GM19238 (cell line): ENCODE measurements at regions not wholly inside any gene's neighbourhood (a gene's known extent, or its start where the extent isn't known, plus 50 kb on each side); places are given as distances from the start of the nearest gene placed in this dataset.

Experiments
- DNase-seq: peaks from one replicate; pipeline ENCODE4 v3.0.0; 2011; ENCODE audit warnings: low spot score; ENCODE audit not compliant: insufficient read length

DNA sequence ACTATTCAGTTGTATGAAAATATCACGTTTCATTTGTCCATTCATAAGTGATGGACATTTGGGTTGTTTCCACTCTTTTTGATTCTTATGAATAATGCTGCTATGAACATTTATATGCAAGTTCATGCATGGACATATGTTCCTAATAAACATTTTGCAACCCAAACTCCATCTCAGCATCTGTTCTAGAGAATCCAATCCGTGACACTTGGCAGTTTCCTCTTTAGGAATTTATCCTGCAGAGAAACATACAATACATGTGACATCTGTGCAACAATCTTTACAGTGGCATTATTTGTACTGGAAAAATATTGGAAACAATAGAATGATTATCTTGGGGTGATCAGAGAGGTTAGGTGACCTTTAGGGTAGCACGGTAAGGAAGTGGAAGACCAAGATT lies 290.8 kb upstream of the SRRM4 start:
- no peak for DNase-seq

DNA sequence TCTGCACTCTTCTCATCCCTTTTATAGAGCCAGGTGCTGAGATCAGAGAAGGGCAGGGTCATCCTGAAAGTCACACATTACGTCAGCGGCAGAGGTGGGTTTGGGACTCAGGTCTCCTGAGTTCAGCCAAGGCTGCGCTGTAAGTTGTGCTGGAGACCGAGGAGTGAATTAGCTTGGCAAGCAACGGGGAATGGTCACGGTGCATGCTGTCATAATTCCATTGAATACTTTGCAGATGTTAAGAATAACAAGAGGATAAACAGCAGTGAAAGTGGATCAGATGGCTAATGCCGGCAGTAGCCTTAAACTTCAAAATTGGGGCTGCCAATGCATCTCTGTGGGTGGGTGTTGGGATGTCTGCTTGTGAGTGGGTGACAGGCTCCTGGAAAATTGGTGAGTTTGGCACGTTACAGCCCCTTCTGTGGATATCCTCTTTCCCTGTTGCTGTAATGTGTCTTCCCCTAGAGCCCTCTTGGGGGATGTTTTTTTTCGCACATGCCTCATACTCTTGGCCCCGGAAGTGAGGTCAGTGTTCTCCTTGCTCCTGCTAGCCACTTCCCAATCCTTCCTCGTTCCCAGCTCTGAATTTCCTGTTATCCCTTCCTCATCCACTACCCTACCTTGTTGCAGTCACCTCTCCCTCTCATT lies 287.1 kb upstream of the SRRM4 start:
- no peak for DNase-seq

DNA sequence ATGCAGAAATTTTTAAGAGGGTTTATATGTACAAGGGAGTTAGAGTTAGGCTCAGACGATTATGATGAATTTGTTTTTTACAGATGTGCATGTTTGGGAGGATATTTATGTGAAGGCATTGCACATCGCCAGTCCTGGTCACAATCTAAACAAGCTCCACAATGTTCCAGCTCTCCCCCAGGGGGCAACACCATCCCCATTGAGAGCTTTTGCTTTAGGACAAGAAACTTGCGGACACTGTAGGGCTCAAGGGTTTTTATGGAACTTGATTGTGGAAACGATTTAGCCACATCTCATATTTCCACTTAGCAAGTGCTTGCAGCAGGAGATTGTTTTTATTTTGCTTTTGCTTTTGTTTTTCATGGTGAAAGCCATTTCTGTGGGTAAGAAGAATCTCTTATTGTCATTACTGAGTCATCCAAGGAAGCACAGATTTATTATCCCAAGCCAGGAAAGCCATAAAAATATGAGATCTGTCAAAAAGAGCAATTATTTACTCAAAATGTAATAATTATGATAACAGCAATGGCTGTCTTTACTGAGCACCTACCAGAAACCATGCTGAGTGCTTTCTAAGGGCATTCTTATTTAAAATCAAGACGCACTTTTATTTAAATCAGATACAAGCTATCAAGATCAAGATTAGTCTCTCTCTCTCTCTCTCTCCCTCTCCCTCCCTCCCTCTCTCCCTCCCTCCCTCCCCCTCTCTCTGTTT lies 276.7 kb upstream of the SRRM4 start:
- DNase-seq = no peak

DNA sequence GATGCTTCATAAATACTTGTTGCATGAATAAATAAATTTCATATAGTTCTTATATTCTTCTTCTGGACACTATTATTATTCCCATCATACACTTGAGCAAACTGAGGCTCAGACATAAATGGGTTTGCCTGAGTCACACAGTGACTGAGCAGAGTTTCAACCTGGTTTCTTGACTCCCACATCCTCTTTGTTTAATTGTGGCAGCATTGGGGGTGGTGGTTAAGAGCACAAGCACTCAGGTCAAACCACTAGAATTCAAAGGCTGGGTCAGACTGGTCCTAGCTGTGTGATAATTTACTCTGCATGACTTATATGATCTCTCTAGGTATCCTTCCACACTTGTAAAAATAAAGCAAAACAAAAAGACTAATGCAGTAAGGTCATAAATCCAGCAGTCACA lies 274.9 kb upstream of the SRRM4 start:
- DNase-seq = no peak

- no peak for DNase-seq
These were observed 271.4 kb upstream of the SRRM4 start for GRCh38 chr12:118709946-118710345.

GRCh38 chr12:118711185-118711584 lies 270.2 kb upstream of the SRRM4 start:
- no peak for DNase-seq

DNA sequence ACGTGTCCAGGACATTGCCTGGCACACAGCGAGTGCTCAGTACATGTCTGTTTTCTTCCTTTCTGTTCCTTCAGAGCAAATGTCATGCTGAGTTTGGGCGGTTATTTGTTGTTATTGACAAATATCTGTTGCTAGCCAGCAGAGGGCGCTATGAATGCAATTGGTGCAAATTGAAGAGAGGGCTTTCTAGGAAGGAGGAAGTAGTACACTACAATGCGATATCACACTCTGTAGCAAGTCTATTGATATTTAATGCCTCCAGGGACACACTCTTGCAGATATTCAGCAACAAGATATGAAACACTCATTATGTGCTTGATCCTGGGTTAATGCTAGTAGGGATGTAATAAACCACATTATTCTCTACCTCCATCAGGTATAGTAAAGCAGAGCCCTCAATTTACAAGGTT lies 267.3 kb upstream of the SRRM4 start:
- DNase-seq = peak; percentile 29

DNA sequence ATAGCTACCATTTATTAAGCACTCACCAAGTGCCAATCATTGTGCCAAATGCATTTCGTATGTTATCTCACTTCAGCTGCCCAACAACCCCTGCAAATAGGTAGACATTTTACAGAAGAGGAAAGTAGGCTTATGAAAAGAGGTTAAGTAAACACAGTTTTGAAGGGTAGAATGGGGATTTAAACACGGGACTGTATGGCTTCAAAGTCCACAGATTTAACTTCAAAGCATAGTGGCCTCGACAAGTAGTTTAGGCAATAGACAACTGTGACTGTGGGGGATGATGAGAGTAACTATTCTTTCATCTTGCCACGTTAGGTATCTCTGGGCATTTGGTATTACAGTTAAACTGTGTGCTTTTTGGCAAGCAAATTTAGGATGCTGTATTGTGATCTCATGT lies 266.8 kb upstream of the SRRM4 start:
- no peak for DNase-seq

DNA sequence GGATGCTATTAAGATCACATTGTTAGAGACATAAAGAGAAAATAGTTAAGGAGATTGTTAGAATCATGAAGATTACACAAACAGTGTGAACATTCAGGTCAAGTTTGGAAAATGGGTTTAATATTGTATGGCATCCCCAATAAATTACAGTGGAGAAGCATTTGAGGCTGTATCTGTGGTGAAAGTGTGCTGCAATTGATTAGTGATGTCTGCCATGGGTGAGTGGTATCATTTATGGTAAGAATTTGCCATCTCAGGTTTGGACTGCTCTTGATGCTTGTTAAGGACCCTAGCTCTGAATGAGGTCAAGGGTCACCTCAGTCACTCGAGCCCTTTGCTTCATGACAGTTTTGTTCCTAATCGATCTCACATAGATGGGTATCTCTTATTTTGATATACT lies 265.7 kb upstream of the SRRM4 start:
- DNase-seq = no peak

DNA sequence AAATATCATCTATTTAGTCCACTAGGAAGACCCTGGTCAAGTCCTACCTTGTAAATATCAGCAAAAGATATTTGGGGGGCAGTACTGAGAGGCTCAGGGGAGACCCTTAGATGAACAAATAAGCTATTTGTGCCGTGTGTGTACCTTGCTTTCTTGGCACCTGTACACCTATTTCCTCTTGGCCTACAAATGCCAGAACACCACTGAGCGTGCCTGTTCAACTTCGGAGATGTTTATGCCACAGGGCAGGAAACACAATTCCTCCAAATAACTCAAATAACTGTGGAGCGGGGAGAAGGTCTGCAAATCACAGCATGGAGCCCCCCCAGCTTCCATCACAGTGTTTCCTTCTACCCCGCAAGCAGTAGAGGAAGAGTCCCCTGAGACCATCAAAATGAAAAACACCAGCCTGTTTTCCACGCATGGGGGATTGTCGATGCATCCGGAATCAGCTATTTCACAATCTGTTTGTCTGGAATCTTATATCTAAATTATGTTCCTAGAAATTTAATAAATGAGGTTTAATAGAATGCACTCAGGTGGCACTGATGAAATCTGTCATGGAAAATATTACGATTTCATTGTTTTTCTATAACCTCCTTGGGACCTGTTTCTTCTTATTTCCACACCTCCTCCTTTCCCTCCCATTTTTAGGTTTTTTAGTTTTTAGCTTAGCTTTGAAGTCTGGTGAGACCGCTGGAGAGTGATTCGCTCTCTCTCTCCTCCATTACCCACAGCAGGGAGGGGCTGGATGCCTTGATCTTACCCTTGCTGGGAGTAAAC lies 254.0 kb upstream of the SRRM4 start:
- no peak for DNase-seq

- DNase-seq = no peak
These were observed 253.4 kb upstream of the SRRM4 start for GRCh38 chr12:118727979-118728366.

DNA sequence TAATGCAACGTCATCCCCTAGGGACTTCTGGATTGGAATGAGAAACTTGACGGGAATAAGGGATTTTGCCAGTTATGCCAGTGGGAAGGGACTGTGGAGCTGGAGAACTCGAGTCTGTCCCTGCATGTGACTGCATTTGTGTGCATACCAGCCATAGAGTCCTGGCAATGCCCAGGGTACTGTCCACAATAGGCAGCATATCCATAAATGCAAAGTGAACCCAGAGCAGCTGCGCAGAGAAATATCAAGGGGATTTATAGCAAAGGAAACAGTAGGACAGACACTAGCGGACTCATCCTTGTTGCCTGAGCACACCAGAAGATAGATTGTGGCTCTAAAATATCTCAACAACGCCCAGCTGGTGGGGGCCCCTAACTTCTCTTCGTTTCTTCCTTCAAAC lies 247.1 kb upstream of the SRRM4 start:
- no peak for DNase-seq

DNA sequence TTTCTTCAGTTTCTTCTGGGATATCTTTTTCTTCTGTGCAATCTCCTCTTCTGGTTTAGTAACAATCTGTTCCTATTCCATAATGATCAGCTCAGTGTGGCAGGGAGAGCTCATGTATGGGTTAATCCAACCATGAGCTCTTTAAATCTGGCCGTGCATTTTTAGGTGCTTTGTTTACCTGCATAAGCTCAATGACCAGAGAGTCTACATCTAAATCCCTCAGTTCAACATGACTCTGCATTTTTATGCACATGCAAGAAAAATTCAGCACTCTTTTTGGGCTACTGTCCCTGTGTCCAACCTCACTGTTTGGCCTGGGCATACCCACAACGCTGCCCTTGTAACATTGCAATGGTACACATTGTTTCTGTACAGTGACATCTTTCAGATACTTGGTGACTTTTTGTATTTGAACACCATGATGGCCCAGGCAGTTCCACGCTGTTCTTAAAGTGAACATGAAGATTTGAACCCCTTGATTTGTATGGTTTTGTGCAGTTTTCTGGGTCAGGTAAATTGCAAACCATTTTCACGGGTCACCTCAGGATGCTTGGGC lies 243.3 kb upstream of the SRRM4 start:
- DNase-seq = no peak

DNA sequence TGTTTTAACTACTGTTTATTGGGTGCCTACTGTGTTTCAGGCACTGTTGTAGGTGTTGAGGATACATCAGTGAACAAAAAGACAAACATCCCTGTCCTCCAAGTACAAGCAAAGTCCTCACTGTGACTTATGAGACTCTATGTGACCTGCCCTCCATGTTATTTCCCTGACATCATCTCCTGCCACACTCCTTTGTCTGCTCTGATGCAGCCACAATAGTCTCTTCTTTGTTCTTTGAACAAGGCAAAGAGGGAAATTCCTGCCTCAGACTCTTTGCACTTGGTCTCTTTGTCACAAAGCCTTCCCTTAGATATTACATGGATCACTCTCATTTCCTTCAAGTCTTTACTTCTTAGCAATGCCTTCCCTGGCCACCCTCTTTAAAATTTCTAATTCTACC lies 240.1 kb upstream of the SRRM4 start:
- DNase-seq = no peak

GRCh38 chr12:118742431-118742830 lies 238.9 kb upstream of the SRRM4 start:
- DNase-seq = no peak

- no peak for DNase-seq
These were observed 237.2 kb upstream of the SRRM4 start for GRCh38 chr12:118743896-118744700.

DNA sequence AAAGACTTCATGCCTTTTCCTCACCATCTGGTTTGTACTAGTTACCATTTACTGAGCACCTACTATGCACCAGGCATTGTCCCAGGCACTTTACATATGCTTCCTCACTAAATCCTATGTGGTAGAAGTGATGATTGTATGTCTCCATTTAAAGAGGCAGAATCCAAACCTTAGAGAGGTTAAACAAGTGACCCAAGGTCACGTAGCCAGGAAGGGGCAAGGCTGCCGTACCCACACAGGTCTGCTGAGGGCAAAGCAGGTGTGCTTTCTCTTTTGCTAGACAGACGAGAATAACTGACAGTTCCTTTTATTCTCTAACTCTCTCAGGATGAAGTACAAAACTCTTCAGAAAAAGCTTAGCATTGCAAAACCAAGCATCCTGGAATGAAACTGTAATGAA lies 235.2 kb upstream of the SRRM4 start:
- no peak for DNase-seq

DNA sequence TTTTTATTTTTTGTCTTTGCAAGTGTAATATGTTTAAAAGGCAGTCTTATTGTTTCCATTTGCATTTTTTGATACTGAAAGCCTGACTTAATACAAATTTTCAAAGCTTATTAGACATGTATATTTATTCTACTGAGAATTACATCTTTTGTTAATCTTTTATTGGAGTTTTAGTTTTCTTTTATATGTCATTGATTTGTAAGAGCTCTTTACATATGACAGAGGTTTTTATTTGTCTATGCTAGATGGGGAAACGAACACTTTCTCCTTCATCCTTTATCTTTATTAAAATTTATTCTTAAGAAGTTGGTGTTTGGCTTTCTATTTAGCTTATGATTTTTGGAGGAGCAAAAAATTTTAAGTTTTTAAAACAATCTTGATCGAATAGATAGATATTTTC lies 234.4 kb upstream of the SRRM4 start:
- no peak for DNase-seq

- no peak for DNase-seq
These were observed 233.6 kb upstream of the SRRM4 start for GRCh38 chr12:118747771-118748170.

GRCh38 chr12:118748478-118749380 lies 232.6 kb upstream of the SRRM4 start:
- DNase-seq = no peak
